Neutrophil (primary cell): ENCODE measurements at regions not wholly inside any gene's neighbourhood (a gene's known extent, or its start where the extent isn't known, plus 50 kb on each side); places are given as distances from the start of the nearest gene placed in this dataset.
"Not testable (repeated sequence)": the region's sequence is repeated elsewhere in the genome, so short reads cannot be mapped to it uniquely, and the experiment has no call there.

Source experiments
- H3K27ac ChIP-seq: fragments of 200-600 bp; sonication (generic); 2 replicates; pipeline ENCODE4 v1.5.1; 2016; ENCODE audit warnings: mild to moderate bottlenecking, moderate library complexity
- H3K27me3 ChIP-seq: fragments of 200-600 bp; sonication (generic); 2 replicates; pipeline ENCODE4 v1.6.0; 2016; ENCODE audit warnings: mild to moderate bottlenecking
- H3K36me3 ChIP-seq: fragments of 200-600 bp; sonication (generic); 2 replicates; pipeline ENCODE4 v1.5.1; 2017
- H3K4me1 ChIP-seq, 2 experiments: fragments of 200-600 bp in 1 of 2; sonication (generic) in 1 of 2; 1 replicate in 1 of 2; 2 replicates in 1 of 2; pipeline versions ENCODE4 v1.5.1 to v1.6.1; 2013 to 2016; ENCODE audit warnings: low read depth in 1 of 2, low read length in 1 of 2, mild to moderate bottlenecking in 1 of 2, moderate library complexity in 1 of 2; ENCODE audit not compliant: control insufficient read depth in 1 of 2, insufficient read depth in 1 of 2
- H3K4me3 ChIP-seq, 2 experiments: fragments of 200-600 bp in 1 of 2; sonication (generic) in 1 of 2; 1 replicate in 1 of 2; 2 replicates in 1 of 2; pipeline ENCODE4 v1.5.1; 2013 to 2016; ENCODE audit warnings: low read depth in 1 of 2, low read length in 1 of 2, mild to moderate bottlenecking in 1 of 2, moderate library complexity in 1 of 2
- H3K9me3 ChIP-seq: fragments of 200-600 bp; sonication (generic); 2 replicates; pipeline ENCODE4 v1.5.1; 2016
- CTCF ChIP-seq: fragments of 200-600 bp; sonication (generic); IDR thresholded peaks from 2 replicates; pipeline ENCODE4 v1.5.1; 2016; ENCODE audit warnings: antibody characterized with exemption

DNA sequence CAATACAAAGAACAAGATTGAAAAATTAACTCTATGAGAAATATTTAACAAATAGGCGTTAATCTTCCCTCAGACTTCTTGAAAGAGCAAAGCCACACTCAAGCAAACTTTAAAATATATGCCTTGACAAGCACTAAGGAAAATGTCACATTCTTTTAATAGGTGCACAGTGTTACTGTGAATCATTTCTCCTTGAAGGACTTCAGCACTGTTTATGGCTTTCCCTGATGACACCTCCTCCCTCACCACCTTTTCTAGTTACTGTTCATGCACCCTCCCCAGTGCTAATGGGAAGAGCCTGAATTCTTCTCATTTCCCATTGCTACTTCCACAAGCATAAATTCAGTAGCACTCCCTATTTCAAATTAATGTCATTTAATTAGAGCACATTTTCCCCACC, 299.5 kb upstream of the RRP15 start:
- H3K27me3 ChIP-seq = no peaks in the 10 kb centered on the region
- no peak overlapping the region for H3K4me3 ChIP-seq
- no peaks in the 10 kb centered on the region for H3K4me1 ChIP-seq
- TF ChIP-seq CTCF = no peak
- H3K27ac ChIP-seq = no peak overlapping the region
- no peaks in the 10 kb centered on the region for H3K9me3 ChIP-seq
- no peaks in the 10 kb centered on the region for H3K36me3 ChIP-seq

GRCh38 chr1:217989510-217989909, 295.6 kb upstream of the RRP15 start:
- no peaks in the 10 kb centered on the region for H3K9me3 ChIP-seq
- no peak for TF ChIP-seq CTCF
- H3K4me3 ChIP-seq = no peak overlapping the region
- no peaks in the 10 kb centered on the region for H3K4me1 ChIP-seq
- no peaks in the 10 kb centered on the region for H3K36me3 ChIP-seq
- no peak overlapping the region for H3K27ac ChIP-seq
- H3K27me3 ChIP-seq = no peaks in the 10 kb centered on the region

- H3K27me3 ChIP-seq = no peaks in the 10 kb centered on the region
- no peak for TF ChIP-seq CTCF
- no peaks in the 10 kb centered on the region for H3K4me1 ChIP-seq
- no peaks in the 10 kb centered on the region for H3K9me3 ChIP-seq
- H3K27ac ChIP-seq = no peak overlapping the region
- H3K36me3 ChIP-seq = no peaks in the 10 kb centered on the region
- H3K4me3 ChIP-seq = no peak overlapping the region
Measured at GRCh38 chr1:217993439-217993838, 291.7 kb upstream of the RRP15 start.

DNA sequence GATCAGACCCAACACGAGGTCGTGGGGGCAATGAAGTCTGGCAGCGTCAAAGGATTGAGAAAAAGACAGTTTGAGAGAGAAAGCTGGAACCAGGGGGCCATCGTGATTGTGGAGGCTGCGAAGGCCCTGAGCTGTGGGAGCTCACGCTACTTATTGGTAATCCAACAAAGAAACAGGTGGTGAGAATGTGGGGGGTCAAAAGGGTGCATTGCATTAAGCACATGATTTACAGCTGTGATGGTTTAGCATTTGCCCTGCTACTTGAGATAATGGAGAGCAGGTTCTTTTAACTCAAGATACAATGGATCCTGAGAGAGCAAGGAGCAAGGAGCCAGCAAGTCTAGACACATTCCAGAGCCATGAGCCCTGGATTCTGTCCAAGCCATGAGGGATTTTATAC, 276.8 kb upstream of the RRP15 start:
- not testable (repeated sequence) for H3K36me3 ChIP-seq, H3K27me3 ChIP-seq, H3K27ac ChIP-seq, H3K9me3 ChIP-seq, H3K4me3 ChIP-seq, H3K4me1 ChIP-seq

DNA sequence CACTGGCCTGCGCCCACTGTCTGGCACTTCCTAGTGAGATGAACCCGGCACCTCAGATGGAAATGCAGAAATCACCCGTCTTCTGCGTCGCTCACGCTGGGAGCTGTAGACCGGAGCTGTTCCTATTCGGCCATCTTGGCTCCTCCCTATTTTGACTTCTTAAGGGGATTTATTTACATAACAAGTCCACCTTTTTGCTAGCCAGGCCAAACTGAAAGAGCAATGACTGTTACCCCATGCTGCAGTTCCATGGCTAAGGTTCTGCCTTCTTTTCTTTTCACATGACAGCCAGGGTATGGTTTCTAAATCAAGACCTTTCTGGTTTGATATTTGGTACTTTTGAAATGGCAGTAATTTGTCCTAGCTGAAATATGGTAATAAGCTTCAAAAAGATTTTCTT, 270.0 kb upstream of the RRP15 start:
- not testable (repeated sequence) for H3K27ac ChIP-seq, H3K27me3 ChIP-seq, H3K36me3 ChIP-seq, H3K4me3 ChIP-seq, H3K9me3 ChIP-seq, H3K4me1 ChIP-seq

DNA sequence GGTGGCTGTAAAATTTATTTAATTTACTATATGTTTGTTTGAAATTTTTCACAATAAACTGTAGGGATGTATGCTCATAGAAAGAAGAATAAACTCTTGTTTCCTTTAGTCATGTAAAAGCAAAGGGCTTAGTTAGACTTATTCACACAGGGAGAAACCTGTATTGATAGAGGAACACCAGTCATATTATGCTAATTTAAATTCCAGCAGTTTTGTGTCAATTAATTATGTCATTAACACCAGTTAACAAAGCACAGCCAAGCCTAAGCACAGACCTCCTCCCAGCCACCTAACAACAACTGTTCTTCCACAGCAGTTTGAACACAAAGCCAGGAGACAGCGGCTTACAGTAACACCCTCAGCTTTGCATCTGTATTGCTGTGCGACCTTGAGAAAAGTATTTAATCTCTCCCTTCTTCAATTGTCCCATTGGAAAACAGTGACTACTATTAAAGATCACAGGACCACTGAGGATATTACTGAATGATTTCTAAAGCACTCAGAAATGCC, 260.8 kb upstream of the RRP15 start:
- H3K27me3 ChIP-seq = no peaks in the 10 kb centered on the region
- no peaks in the 10 kb centered on the region for H3K9me3 ChIP-seq
- no peak overlapping the region for H3K4me3 ChIP-seq

More for the DNA sequence above, 260.8 kb upstream of the RRP15 start:
- no peak for TF ChIP-seq CTCF
- H3K4me1 ChIP-seq = no peaks in the 10 kb centered on the region
- no peaks in the 10 kb centered on the region for H3K36me3 ChIP-seq
- no peak overlapping the region for H3K27ac ChIP-seq
